22Rv1 (cell line): ENCODE measurements at regions not wholly inside any gene's neighbourhood (a gene's known extent, or its start where the extent isn't known, plus 50 kb on each side); places are given as distances from the start of the nearest gene placed in this dataset.

Source experiments
- ZFX ChIP-seq: fragments of 450-650 bp; IDR thresholded peaks from 2 replicates; pipeline ENCODE4 v1.6.1; 2017; ENCODE audit warnings: antibody characterized with exemption, borderline replicate concordance
- TF ChIP-seq, protein P1 (sequence below): fragments of 450-650 bp; IDR thresholded peaks from 2 replicates; pipeline ENCODE4 v1.5.1; 2017; ENCODE audit warnings: mild to moderate bottlenecking

DNA sequence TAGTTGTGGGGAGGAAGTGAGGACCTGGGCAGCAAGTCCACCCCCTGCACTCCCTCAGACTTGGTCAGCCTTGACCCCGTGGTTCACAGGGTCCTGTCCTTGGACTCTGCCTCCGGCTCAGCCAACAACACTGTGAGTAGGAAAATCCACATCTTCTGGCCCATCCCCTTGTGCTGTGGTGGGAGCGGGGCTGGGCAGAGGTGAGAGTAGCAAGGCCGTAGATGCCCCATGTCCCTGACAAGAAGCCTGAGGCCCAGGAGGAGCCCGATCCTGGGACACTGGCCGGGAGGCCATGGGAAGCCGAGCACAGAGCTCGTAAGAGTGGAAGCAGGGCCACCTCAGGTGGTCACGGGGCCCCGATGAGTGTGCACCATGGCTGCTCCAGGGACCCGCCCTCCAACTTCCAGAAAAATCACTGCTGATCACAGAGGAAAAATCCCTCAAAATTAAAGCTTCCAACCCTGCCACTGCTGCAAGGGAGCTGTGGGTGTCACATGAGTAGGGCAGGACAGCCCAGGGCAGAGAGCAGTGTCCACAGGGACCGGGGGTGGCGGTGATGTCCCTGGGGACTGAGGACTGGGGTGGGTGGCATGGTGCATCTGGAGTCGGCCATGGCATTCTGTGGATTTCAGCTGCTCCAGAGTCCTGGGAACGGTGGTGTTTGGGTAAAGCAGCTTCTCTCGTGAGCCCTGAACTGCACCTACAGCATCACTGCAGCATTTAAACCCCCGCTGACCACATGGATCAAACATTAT, 189.4 kb downstream of the DLL1 start:
- TF ChIP-seq, protein P1, sequence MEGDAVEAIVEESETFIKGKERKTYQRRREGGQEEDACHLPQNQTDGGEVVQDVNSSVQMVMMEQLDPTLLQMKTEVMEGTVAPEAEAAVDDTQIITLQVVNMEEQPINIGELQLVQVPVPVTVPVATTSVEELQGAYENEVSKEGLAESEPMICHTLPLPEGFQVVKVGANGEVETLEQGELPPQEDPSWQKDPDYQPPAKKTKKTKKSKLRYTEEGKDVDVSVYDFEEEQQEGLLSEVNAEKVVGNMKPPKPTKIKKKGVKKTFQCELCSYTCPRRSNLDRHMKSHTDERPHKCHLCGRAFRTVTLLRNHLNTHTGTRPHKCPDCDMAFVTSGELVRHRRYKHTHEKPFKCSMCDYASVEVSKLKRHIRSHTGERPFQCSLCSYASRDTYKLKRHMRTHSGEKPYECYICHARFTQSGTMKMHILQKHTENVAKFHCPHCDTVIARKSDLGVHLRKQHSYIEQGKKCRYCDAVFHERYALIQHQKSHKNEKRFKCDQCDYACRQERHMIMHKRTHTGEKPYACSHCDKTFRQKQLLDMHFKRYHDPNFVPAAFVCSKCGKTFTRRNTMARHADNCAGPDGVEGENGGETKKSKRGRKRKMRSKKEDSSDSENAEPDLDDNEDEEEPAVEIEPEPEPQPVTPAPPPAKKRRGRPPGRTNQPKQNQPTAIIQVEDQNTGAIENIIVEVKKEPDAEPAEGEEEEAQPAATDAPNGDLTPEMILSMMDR, result no peak
- TF ChIP-seq ZFX, result no peak
